ENCODE measurements at regions not wholly inside any gene's neighbourhood (a gene's known extent, or its start where the extent isn't known, plus 50 kb on each side); places are given as distances from the start of the nearest gene placed in this dataset.

- no peak for DNase-seq
These were observed 368.4 kb upstream of the SLC8A1 start for GRCh38 chr2:40820319-40820718.

- no peak for DNase-seq
These were observed 371.6 kb upstream of the SLC8A1 start for GRCh38 chr2:40823478-40823877.

- DNase-seq, result no peak
These were observed 372.4 kb upstream of the SLC8A1 start for GRCh38 chr2:40824278-40824677.

GRCh38 chr2:40827392-40827791 lies 375.5 kb upstream of the SLC8A1 start:
- no peak for DNase-seq

GRCh38 chr2:40831321-40831873 lies 379.5 kb upstream of the SLC8A1 start:
- DNase-seq, result no peak

GRCh38 chr2:40841856-40842255 lies 390.0 kb upstream of the SLC8A1 start:
- DNase-seq, result no peak

- DNase-seq, result no peak
These were observed 392.7 kb upstream of the SLC8A1 start for GRCh38 chr2:40844353-40845277.

GRCh38 chr2:40851661-40852060 lies 399.8 kb upstream of the SLC8A1 start:
- DNase-seq, result no peak

GRCh38 chr2:40859617-40860016 lies 407.7 kb upstream of the SLC8A1 start:
- DNase-seq, result no peak

- DNase-seq, result no peak
These were observed 415.9 kb upstream of the SLC8A1 start for GRCh38 chr2:40867829-40868228.

GRCh38 chr2:40872580-40872979 lies 420.7 kb upstream of the SLC8A1 start:
- DNase-seq, result no peak

GRCh38 chr2:40874380-40874779 lies 422.5 kb upstream of the SLC8A1 start:
- DNase-seq, result no peak

- no peak for DNase-seq
These were observed 425.9 kb upstream of the SLC8A1 start for GRCh38 chr2:40877734-40878288.

- no peak for DNase-seq
These were observed 427.4 kb upstream of the SLC8A1 start for GRCh38 chr2:40879305-40879704.

GRCh38 chr2:40886100-40886499 lies 434.2 kb upstream of the SLC8A1 start:
- no peak for DNase-seq

- no peak for DNase-seq
These were observed 434.8 kb upstream of the SLC8A1 start for GRCh38 chr2:40886655-40887054.

GRCh38 chr2:40896358-40896757 lies 444.5 kb upstream of the SLC8A1 start:
- DNase-seq, result no peak

- DNase-seq, result no peak
These were observed 462.8 kb upstream of the SLC8A1 start for GRCh38 chr2:40914666-40915065.

GRCh38 chr2:40915651-40916050 lies 463.8 kb upstream of the SLC8A1 start:
- DNase-seq, result no peak

- DNase-seq, result no peak
These were observed 483.5 kb upstream of the SLC8A1 start for GRCh38 chr2:40935349-40935748.

- no peak for DNase-seq
These were observed 485.4 kb upstream of the SLC8A1 start for GRCh38 chr2:40937284-40937683.

- no peak for DNase-seq
These were observed 501.5 kb upstream of the SLC8A1 start for GRCh38 chr2:40953341-40953740.

GRCh38 chr2:40955042-40955441 lies 503.2 kb upstream of the SLC8A1 start:
- DNase-seq, result no peak

GRCh38 chr2:40955635-40956034 lies 503.7 kb upstream of the SLC8A1 start:
- no peak for DNase-seq
